H1 (cell line): ENCODE measurements at regions not wholly inside any gene's neighbourhood (a gene's known extent, or its start where the extent isn't known, plus 50 kb on each side); places are given as distances from the start of the nearest gene placed in this dataset.
A peak's percentile ranks its signal among the peaks of the same experiment; 100 is the strongest.

Source experiments
- CTCF ChIA-PET: fragments of 300-600 bp; sonication (Branson Sonifier 250); formaldehyde crosslinking; loops from one replicate; lab custom pipeline; 2021; ENCODE audit not compliant: partially characterized antibody; lab: Charles Lee
- POLR2A ChIA-PET: fragments of 300-600 bp; sonication (Branson Sonifier 250); formaldehyde crosslinking; loops from one replicate; lab custom pipeline; 2021; ENCODE audit warnings: inconsistent platforms; ENCODE audit not compliant: partially characterized antibody; lab: Charles Lee
- DNase-seq, 2 experiments: peaks; one replicate each; pipeline versions ENCODE4 v3.0.0 to v3.0.0-alpha.2; 2010 to 2022; ENCODE audit warnings: low spot score in 2 of 2, low read depth in 1 of 2, mixed read lengths in 1 of 2
- FAIRE-seq: peaks from 2 replicates; lab custom pipeline; 2011; peaks lifted over from hg19 to GRCh38; lab: Jason Lieb, UNC
- H2AFZ ChIP-seq: 2 replicates; pipeline ENCODE4 v1.8.1; 2012; ENCODE audit warnings: low read length, inconsistent platforms
- H2AK5ac ChIP-seq: 2 replicates; pipeline ENCODE4 v1.6.1; 2013; ENCODE audit warnings: low read depth, low read length
- H2BK120ac ChIP-seq: replicated peaks from 2 replicates; pipeline ENCODE3; 2013; ENCODE audit warnings: low read depth, low read length, inconsistent platforms
- H2BK12ac ChIP-seq: 2 replicates; pipeline ENCODE4 v1.6.1; 2013; ENCODE audit warnings: low read depth, low read length
- H2BK15ac ChIP-seq: 2 replicates; pipeline ENCODE4 v1.6.1; 2013; ENCODE audit warnings: low read length
- H2BK20ac ChIP-seq: 2 replicates; pipeline ENCODE4 v1.6.1; 2013; ENCODE audit warnings: low read length
- H2BK5ac ChIP-seq: 2 replicates; pipeline ENCODE4 v1.6.1; 2013; ENCODE audit warnings: low read depth, low read length
- H3K14ac ChIP-seq: 2 replicates; pipeline ENCODE4 v1.6.1; 2013; ENCODE audit warnings: inconsistent platforms; ENCODE audit not compliant: insufficient read length
- H3K18ac ChIP-seq: 2 replicates; pipeline ENCODE4 v1.6.1; 2013; ENCODE audit warnings: low read length; ENCODE audit errors: extremely low read depth
- H3K23ac ChIP-seq: 2 replicates; pipeline ENCODE4 v1.6.1; 2013; ENCODE audit warnings: inconsistent platforms; ENCODE audit not compliant: insufficient read length
- H3K23me2 ChIP-seq: 2 replicates; pipeline ENCODE4 v1.6.1; 2013; ENCODE audit warnings: low read depth, low read length
- H3K27ac ChIP-seq: 2 replicates; pipeline ENCODE4 v1.6.1; 2011; ENCODE audit warnings: low read depth, low read length, inconsistent platforms
- H3K27me3 ChIP-seq, 4 experiments: replicated peaks in 1 of 4; 1 replicate in 1 of 4; 2 replicates in 3 of 4; pipeline versions ENCODE4 v1.6.1 to v1.8.1; 2011 to 2013; ENCODE audit warnings: low read length in 3 of 4, mild to moderate bottlenecking in 3 of 4, inconsistent platforms in 2 of 4, mixed read lengths in 2 of 4, moderate library complexity in 1 of 4; ENCODE audit not compliant: control insufficient read depth in 3 of 4, insufficient read depth in 3 of 4; ENCODE audit errors: extremely low read depth in 1 of 4
- H3K36me3 ChIP-seq, 4 experiments: 2 replicates each; pipeline versions ENCODE4 v1.6.1 to v1.8.1; 2011 to 2013; ENCODE audit warnings: mild to moderate bottlenecking in 4 of 4, low read length in 3 of 4, moderate library complexity in 2 of 4, control low read depth in 1 of 4, inconsistent platforms in 1 of 4; ENCODE audit not compliant: insufficient read depth in 4 of 4, control insufficient read depth in 2 of 4
- H3K4ac ChIP-seq: replicated peaks from 2 replicates; pipeline ENCODE3; 2013; ENCODE audit warnings: low read length, low read depth, mixed read lengths, inconsistent platforms; ENCODE audit not compliant: insufficient read length
- H3K4me1 ChIP-seq, 4 experiments: replicated peaks in 1 of 4; 1 replicate in 1 of 4; 2 replicates in 3 of 4; pipeline versions ENCODE4 v1.6.1 to v1.8.1; 2011 to 2013; ENCODE audit warnings: low read length in 3 of 4, inconsistent platforms in 2 of 4, mixed read lengths in 1 of 4; ENCODE audit not compliant: insufficient read depth in 4 of 4, control insufficient read depth in 3 of 4
- H3K4me2 ChIP-seq, 2 experiments: 2 replicates each; pipeline versions ENCODE4 v1.6.1 to v1.8.1; 2011 to 2013; ENCODE audit warnings: low read depth in 2 of 2, low read length in 2 of 2, control low read depth in 1 of 2, inconsistent platforms in 1 of 2, mild to moderate bottlenecking in 1 of 2; ENCODE audit not compliant: insufficient read depth in 1 of 2
- H3K4me3 ChIP-seq, 4 experiments: fragments of 200-600, 300-600 bp in 1 of 4; sonication (generic), shearing (Covaris generic), sonication (Bioruptor Twin) in 1 of 4; 2 replicates each; pipeline versions ENCODE4 v1.5.1 to v1.8.1; 2011 to 2016; ENCODE audit warnings: low read length in 4 of 4, low read depth in 3 of 4, control low read depth in 2 of 4, inconsistent platforms in 2 of 4, mild to moderate bottlenecking in 2 of 4, mixed read lengths in 1 of 4, moderate library complexity in 1 of 4; ENCODE audit not compliant: insufficient read depth in 2 of 4; ENCODE audit errors: extremely low read depth in 1 of 4
- H3K56ac ChIP-seq: replicated peaks from 2 replicates; pipeline ENCODE3; 2013; ENCODE audit warnings: low read depth, mild to moderate bottlenecking, mixed read lengths, low read length, inconsistent platforms; ENCODE audit not compliant: insufficient read length
- H3K79me1 ChIP-seq: 2 replicates; pipeline ENCODE4 v1.6.1; 2013; ENCODE audit warnings: low read depth, low read length, control low read depth
- H3K79me2 ChIP-seq, 2 experiments: 2 replicates each; pipeline versions ENCODE4 v1.6.1 to v1.8.1; 2012 to 2013; ENCODE audit warnings: low read length in 2 of 2, mild to moderate bottlenecking in 2 of 2, inconsistent platforms in 1 of 2; ENCODE audit not compliant: insufficient read depth in 2 of 2, control insufficient read depth in 1 of 2
- H3K9ac ChIP-seq, 4 experiments: replicated peaks in 1 of 4; 1 replicate in 1 of 4; 2 replicates in 3 of 4; pipeline versions ENCODE4 v1.6.1 to v1.8.1; 2011 to 2013; ENCODE audit warnings: low read depth in 3 of 4, low read length in 3 of 4, control low read depth in 2 of 4, mild to moderate bottlenecking in 2 of 4, moderate library complexity in 2 of 4, inconsistent platforms in 1 of 4; ENCODE audit errors: extremely low read depth in 1 of 4
- H3K9me3 ChIP-seq, 2 experiments: 2 replicates each; pipeline versions ENCODE4 v1.6.1 to v1.8.1; 2012 to 2013; ENCODE audit warnings: mild to moderate bottlenecking in 2 of 2, moderate library complexity in 2 of 2, control low read depth in 1 of 2, inconsistent platforms in 1 of 2, low read depth in 1 of 2, low read length in 1 of 2, mixed read lengths in 1 of 2; ENCODE audit not compliant: insufficient read depth in 2 of 2
- H4K20me1 ChIP-seq, 2 experiments: replicated peaks in 1 of 2; 2 replicates each; pipeline versions ENCODE3 to v1.8.1; 2011 to 2013; ENCODE audit warnings: inconsistent platforms in 2 of 2, low read length in 2 of 2, mild to moderate bottlenecking in 1 of 2; ENCODE audit not compliant: insufficient read depth in 2 of 2, control insufficient read depth in 1 of 2
- H4K5ac ChIP-seq: 2 replicates; pipeline ENCODE4 v1.6.1; 2013; ENCODE audit warnings: low read length, low read depth, mixed read lengths, inconsistent platforms; ENCODE audit not compliant: insufficient read length
- H4K8ac ChIP-seq: 2 replicates; pipeline ENCODE4 v1.8.0; 2013; ENCODE audit warnings: mild to moderate bottlenecking, moderate library complexity, low read length, inconsistent platforms; ENCODE audit not compliant: insufficient read depth; ENCODE audit errors: extremely low read depth
- H4K91ac ChIP-seq: replicated peaks from 2 replicates; pipeline ENCODE3; 2013; ENCODE audit warnings: low read length, mixed read lengths, inconsistent platforms; ENCODE audit not compliant: insufficient read length
- MAFK ChIP-seq: IDR thresholded peaks from 2 replicates; pipeline ENCODE4 v1.6.1; 2012; ENCODE audit warnings: low read depth, mild to moderate bottlenecking, improper control_type of control experiment, low read length
- WGBS, 2 experiments: shearing (Covaris generic) in 1 of 2; methylation state at CpG; one replicate each; pipeline versions ENCODE4 v1.1.6 to v1.1.7; 2013 to 2015; ENCODE audit warnings: low lambda C conversion rate in 2 of 2, mixed read lengths in 2 of 2, inconsistent platforms in 1 of 2, low coverage in 1 of 2, missing lambda C conversion rate in 1 of 2; ENCODE audit not compliant: insufficient replicate concordance in 2 of 2, insufficient coverage in 1 of 2, insufficient read length in 1 of 2; ENCODE audit errors: extremely low coverage in 1 of 2, missing lambda C conversion rate in 1 of 2; 5-methylcytosine and 5-hydroxymethylcytosine counted together
- TF ChIP-seq, protein P1 (sequence below): IDR thresholded peaks from 2 replicates; pipeline ENCODE4 v1.6.1; 2011; ENCODE audit warnings: low read depth, mild to moderate bottlenecking, low read length; ENCODE audit not compliant: insufficient read depth

DNA sequence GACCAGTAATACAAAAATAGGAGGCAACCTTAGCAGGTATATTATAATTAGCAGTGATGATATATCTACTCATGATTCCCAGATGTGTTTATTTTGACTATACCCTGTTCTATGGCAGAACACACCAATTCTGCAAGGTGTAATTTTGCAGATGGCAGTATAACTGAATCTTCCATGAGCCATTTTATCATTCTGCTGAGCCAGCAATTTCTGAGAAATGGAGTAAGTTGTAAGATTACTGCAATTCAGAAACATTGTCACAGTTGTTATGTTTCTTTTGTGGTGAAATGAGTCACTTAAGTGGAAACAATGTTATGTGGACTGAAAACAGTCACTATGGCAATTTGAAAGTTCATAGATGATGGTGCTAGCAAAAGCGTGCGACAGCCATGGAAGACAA lies 63.7 kb upstream of the RIMS1 start:
- Histone ChIP-seq H3K4ac (no peak overlapping the region), H3K4me2 (no peak overlapping the region), H3K14ac (no peak overlapping the region), H2BK5ac (no peak overlapping the region), H2AFZ (no peak overlapping the region), H2BK15ac (no peak overlapping the region), H3K23ac (no peak overlapping the region), H3K36me3 (no peaks in the 10 kb centered on the region), H3K9ac (no peak overlapping the region), H3K4me3 (no peak overlapping the region), H4K91ac (no peak overlapping the region), H2BK12ac (no peak overlapping the region), H4K8ac (no peak overlapping the region), H2AK5ac (no peak overlapping the region), H4K20me1 (no peaks in the 10 kb centered on the region), H4K5ac (no peak overlapping the region), H3K9me3 (no peaks in the 10 kb centered on the region), H3K23me2 (no peaks in the 10 kb centered on the region), H2BK20ac (no peak overlapping the region), H3K27me3 (no peaks in the 10 kb centered on the region), H3K4me1 (no peaks in the 10 kb centered on the region), H3K18ac (no peak overlapping the region), H3K79me1 (no peaks in the 10 kb centered on the region), H3K27ac (no peak overlapping the region), H2BK120ac (no peak overlapping the region), H3K56ac (no peak overlapping the region), H3K79me2 (no peaks in the 10 kb centered on the region)
- ChIA-PET CTCF (no interaction called here), POLR2A (no interaction called here)
- TF ChIP-seq, protein P1, sequence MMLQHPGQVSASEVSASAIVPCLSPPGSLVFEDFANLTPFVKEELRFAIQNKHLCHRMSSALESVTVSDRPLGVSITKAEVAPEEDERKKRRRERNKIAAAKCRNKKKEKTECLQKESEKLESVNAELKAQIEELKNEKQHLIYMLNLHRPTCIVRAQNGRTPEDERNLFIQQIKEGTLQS: no peak
- peak; percentile 95 for TF ChIP-seq MAFK
- no peak for FAIRE-seq
- 93% methylated on average over 2 of the region's 2 CpGs; no CpG with 5 or more reads in 1 of the 2 experiments for WGBS, 2 experiments
- DNase-seq: no peak
